ENCODE measurements at regions not wholly inside any gene's neighbourhood (a gene's known extent, or its start where the extent isn't known, plus 50 kb on each side); places are given as distances from the start of the nearest gene placed in this dataset.

GRCh38 chr22:19641983-19642451 lies 72.3 kb upstream of the SEPTIN5 start:
- H2AFZ ChIP-seq (ENCODE audit: low read length): no peak overlapping the region
- no peak overlapping the region for H3K9ac ChIP-seq (ENCODE audit: insufficient read depth, low read length)
- no peak for TF ChIP-seq EZH2 (IDR thresholded peaks at IDR 0.05; ENCODE audit: low read length, missing control alignments)
- no peak overlapping the region for H3K27ac ChIP-seq (ENCODE audit: insufficient read depth, low read length)
- H3K27me3 ChIP-seq (ENCODE audit: control insufficient read depth, insufficient read depth, low read length): no peaks in the 10 kb centered on the region
- H3K79me2 ChIP-seq (ENCODE audit: control insufficient read depth, insufficient read depth, low read length): no peaks in the 10 kb centered on the region
- DNase-seq (ENCODE audit: low read depth in 2 of 2): no peak
- H3K36me3 ChIP-seq (ENCODE audit: control insufficient read depth, insufficient read depth, low read length): no peaks in the 10 kb centered on the region
- H4K20me1 ChIP-seq (ENCODE audit: control insufficient read depth, extremely low read depth, insufficient read depth, low read length): no peaks in the 10 kb centered on the region
- H3K4me3 ChIP-seq (replicated peaks in 1 of 4; ENCODE audit: control extremely low read depth in 1 of 4, insufficient read depth in 1 of 4, low read depth in 3 of 4, low read length in 4 of 4): no peak overlapping the region
- no peak overlapping the region for H3K4me2 ChIP-seq (ENCODE audit: extremely low read depth, insufficient read depth, low read length)
- no peaks in the 10 kb centered on the region for H3K4me1 ChIP-seq (ENCODE audit: control insufficient read depth, extremely low read depth, insufficient read depth, low read length)
- H3K9me3 ChIP-seq (ENCODE audit: control insufficient read depth, insufficient read depth, low read depth, low read length): no peaks in the 10 kb centered on the region

- no peaks in the 10 kb centered on the region for H3K4me1 ChIP-seq (ENCODE audit: control insufficient read depth, extremely low read depth, insufficient read depth, low read length)
- H3K9me3 ChIP-seq (ENCODE audit: control insufficient read depth, insufficient read depth, low read depth, low read length): no peaks in the 10 kb centered on the region
- no peaks in the 10 kb centered on the region for H3K36me3 ChIP-seq (ENCODE audit: control insufficient read depth, insufficient read depth, low read length)
- no peaks in the 10 kb centered on the region for H3K79me2 ChIP-seq (ENCODE audit: control insufficient read depth, insufficient read depth, low read length)
- H3K27ac ChIP-seq (ENCODE audit: insufficient read depth, low read length): no peak overlapping the region
- H3K27me3 ChIP-seq (ENCODE audit: control insufficient read depth, insufficient read depth, low read length): no peaks in the 10 kb centered on the region
- DNase-seq (ENCODE audit: low read depth in 2 of 2): peak in 1 of 2 donors; percentile 21
- H2AFZ ChIP-seq (ENCODE audit: low read length): no peak overlapping the region
- no peak overlapping the region for H3K9ac ChIP-seq (ENCODE audit: insufficient read depth, low read length)
- no peak overlapping the region for H3K4me3 ChIP-seq (replicated peaks in 1 of 4; ENCODE audit: control extremely low read depth in 1 of 4, insufficient read depth in 1 of 4, low read depth in 3 of 4, low read length in 4 of 4)
- H3K4me2 ChIP-seq (ENCODE audit: extremely low read depth, insufficient read depth, low read length): no peak overlapping the region
- TF ChIP-seq CTCF (conservative IDR thresholded peaks at IDR 0.05 in 1 of 2, IDR thresholded peaks at IDR 0.05 in 1 of 2; ENCODE audit: low read depth in 1 of 2, low read length in 2 of 2): no peak
- TF ChIP-seq EZH2 (IDR thresholded peaks at IDR 0.05; ENCODE audit: low read length, missing control alignments): no peak
- no peaks in the 10 kb centered on the region for H4K20me1 ChIP-seq (ENCODE audit: control insufficient read depth, extremely low read depth, insufficient read depth, low read length)
These were observed 70.6 kb upstream of the SEPTIN5 start for GRCh38 chr22:19643448-19644313.

GRCh38 chr22:19644314-19645223 lies 69.7 kb upstream of the SEPTIN5 start:
- TF ChIP-seq CTCF (conservative IDR thresholded peaks at IDR 0.05 in 1 of 2, IDR thresholded peaks at IDR 0.05 in 1 of 2; ENCODE audit: low read depth in 1 of 2, low read length in 2 of 2) (no peak), EZH2 (IDR thresholded peaks at IDR 0.05; ENCODE audit: low read length, missing control alignments) (no peak)
- Histone ChIP-seq H3K4me2 (ENCODE audit: extremely low read depth, insufficient read depth, low read length) (no peak overlapping the region), H3K79me2 (ENCODE audit: control insufficient read depth, insufficient read depth, low read length) (no peaks in the 10 kb centered on the region), H3K4me1 (ENCODE audit: control insufficient read depth, extremely low read depth, insufficient read depth, low read length) (no peaks in the 10 kb centered on the region), H3K9me3 (ENCODE audit: control insufficient read depth, insufficient read depth, low read depth, low read length) (no peaks in the 10 kb centered on the region), H3K27me3 (ENCODE audit: control insufficient read depth, insufficient read depth, low read length) (no peaks in the 10 kb centered on the region), H3K27ac (ENCODE audit: insufficient read depth, low read length) (no peak overlapping the region), H3K36me3 (ENCODE audit: control insufficient read depth, insufficient read depth, low read length) (no peaks in the 10 kb centered on the region), H3K9ac (ENCODE audit: insufficient read depth, low read length) (no peak overlapping the region), H4K20me1 (ENCODE audit: control insufficient read depth, extremely low read depth, insufficient read depth, low read length) (no peaks in the 10 kb centered on the region), H3K4me3 (replicated peaks in 1 of 4; ENCODE audit: control extremely low read depth in 1 of 4, insufficient read depth in 1 of 4, low read depth in 3 of 4, low read length in 4 of 4) (no peak overlapping the region), H2AFZ (ENCODE audit: low read length) (no peak overlapping the region)
- DNase-seq (ENCODE audit: low read depth in 2 of 2): peak in 1 of 2 donors; percentile 14

All from fibroblast of lung (primary cell).